ENCODE measurements at regions not wholly inside any gene's neighbourhood (a gene's known extent, or its start where the extent isn't known, plus 50 kb on each side); places are given as distances from the start of the nearest gene placed in this dataset.

GRCh38 chr1:72649211-72649888 lies 367.0 kb upstream of the NEGR1 start:
- TF ChIP-seq EP300 (IDR thresholded peaks at IDR 0.05) (no peak), CTCF (IDR thresholded peaks at IDR 0.05) (no peak)

Data from ovary (tissue), 3 donors.